ENCODE measurements at regions not wholly inside any gene's neighbourhood (a gene's known extent, or its start where the extent isn't known, plus 50 kb on each side); places are given as distances from the start of the nearest gene placed in this dataset.
A peak's percentile ranks its signal among the peaks of the same experiment; 100 is the strongest.
"Not testable (repeated sequence)": the region's sequence is repeated elsewhere in the genome, so short reads cannot be mapped to it uniquely, and the experiment has no call there.

DNA sequence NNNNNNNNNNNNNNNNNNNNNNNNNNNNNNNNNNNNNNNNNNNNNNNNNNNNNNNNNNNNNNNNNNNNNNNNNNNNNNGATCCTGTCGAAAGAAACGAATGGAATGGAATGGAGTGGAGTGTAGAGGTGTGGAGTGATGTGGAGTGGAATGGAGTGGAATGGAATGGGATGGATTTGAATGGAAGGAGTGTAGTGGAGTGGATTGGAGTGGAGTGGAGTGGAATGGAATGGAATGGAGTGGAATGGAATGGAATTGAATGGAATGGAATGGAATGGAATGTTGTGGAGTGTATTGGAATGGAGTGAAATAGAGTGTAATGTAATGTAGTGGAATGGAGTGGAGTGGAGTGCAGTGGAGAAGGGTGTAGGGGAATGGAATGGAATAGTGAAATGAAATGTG, 1275.4 kb upstream of the TPTE start:
- H3K9me3 ChIP-seq; H3K4me3 ChIP-seq; H3K4me1 ChIP-seq; H3K27me3 ChIP-seq; H3K36me3 ChIP-seq; FAIRE-seq; H3K27ac ChIP-seq; intact Hi-C loops (cut with DNase I): not testable (repeated sequence)
- ATAC-seq (peak in 2 of 4 donors; percentile 19 to 24), DNase-seq (peak in 1 of 6 donors; percentile 1)
- 17 to 39% methylated on average over 2 of the region's 2 CpGs for WGBS, 2 donors

DNA sequence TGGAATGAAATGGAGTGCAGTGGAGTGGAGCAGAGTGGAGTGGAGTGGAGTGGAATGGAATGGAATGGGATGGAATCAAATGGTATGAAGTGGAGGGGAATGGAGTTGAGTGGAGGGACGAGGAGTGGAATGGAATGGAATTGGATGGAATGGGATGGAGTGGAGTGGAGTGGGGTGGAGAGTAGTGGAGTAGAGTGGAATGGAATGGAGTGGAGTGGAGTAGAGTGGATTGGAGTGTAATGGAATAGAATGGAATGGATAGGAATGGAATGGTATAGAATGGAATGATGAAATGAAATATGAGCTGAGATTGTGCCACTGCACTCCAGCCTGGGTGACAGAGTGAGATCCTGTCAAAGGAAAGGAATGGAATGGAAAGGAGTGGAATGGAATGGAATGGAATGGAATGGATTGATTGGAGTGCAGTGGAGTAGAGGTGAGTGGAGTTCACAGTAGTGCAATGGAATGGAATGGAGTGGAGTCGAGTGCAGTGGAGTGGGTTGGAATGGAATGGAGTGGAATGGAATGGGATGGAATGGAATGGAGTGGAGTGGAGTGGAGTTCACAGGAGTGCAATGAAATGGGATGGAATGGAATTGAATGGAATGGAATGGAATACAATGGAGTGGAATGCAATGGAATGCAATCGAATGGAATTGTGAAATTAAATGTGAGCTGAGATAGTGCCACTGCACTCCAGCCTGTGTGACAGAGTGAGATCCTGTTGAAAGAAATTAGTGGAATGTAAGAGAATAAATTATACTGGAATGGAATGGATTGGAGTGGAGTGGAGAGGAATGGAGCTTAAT, 1274.7 kb upstream of the TPTE start:
- ATAC-seq (peak; percentile 28 to 66 (median 49)), DNase-seq (peak in 2 of 6 donors; percentile 7 to 10)
- H3K4me1 ChIP-seq; H3K9me3 ChIP-seq; H3K36me3 ChIP-seq; FAIRE-seq; H3K4me3 ChIP-seq; intact Hi-C loops (cut with DNase I); H3K27ac ChIP-seq; H3K27me3 ChIP-seq: not testable (repeated sequence)
- WGBS, 2 donors, result 22 to 31% methylated on average over 3 of the region's 3 CpGs

DNA sequence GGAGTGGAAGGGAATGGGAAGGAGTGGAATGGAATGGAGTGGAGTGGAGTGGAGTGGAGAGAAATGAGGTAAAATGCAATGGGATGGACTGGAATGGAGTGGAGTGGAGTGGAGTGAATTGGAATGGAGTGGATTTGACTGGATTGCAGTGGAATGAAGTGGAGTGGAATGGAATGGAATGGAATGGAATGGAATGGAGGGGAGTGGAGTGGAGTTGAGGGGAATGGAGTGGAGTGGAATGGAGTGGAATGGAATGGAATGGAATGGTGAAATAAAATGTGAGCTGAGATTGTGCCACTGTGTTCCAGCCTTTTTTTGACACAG, 1274.1 kb upstream of the TPTE start:
- DNase-seq, result peak in 1 of 6 donors; percentile 1
- H3K4me1 ChIP-seq; H3K4me3 ChIP-seq; H3K27me3 ChIP-seq; intact Hi-C loops (cut with DNase I); H3K27ac ChIP-seq; FAIRE-seq; H3K36me3 ChIP-seq; H3K9me3 ChIP-seq: not testable (repeated sequence)
- ATAC-seq, result peak; percentile 17 to 58 (median 39)

DNA sequence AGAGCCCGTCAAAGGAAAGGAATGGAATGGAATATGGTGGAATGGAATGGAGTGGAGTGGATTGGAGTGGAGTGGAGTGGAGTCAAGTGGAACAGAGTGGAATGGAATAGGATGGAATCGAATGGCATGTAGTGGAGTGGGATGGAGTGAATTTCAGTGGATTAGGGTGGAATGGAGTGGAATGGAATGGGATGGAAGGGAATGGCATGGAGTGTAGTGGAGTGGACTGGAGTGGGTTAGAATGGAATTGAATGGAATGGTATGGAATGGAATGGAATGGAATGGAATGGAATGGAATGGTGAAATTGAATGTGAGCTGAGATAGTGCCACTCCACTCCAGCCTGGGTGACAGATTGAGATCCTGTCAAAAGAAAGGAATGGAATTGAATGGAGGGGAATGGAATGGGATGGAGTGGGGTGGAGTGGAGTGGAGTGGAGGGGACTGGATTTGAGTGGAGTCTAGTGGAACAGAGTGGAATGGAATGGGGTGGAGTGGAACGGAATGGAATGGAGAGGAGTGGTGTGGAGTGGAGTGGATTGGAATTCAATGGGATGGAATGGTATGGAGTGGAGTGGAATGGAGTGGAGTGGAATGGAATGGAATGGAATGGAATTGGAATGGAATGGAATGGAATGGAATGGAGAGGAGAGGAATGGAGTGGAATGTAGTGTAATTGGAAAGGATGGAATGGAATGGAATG, 1273.6 kb upstream of the TPTE start:
- H3K9me3 ChIP-seq; H3K4me3 ChIP-seq; H3K4me1 ChIP-seq; H3K27me3 ChIP-seq; H3K27ac ChIP-seq; FAIRE-seq; intact Hi-C loops (cut with DNase I); H3K36me3 ChIP-seq: not testable (repeated sequence)
- DNase-seq, result peak in 1 of 6 donors; percentile 5
- 35 to 47% methylated on average over 3 of the region's 3 CpGs for WGBS, 2 donors
- peak in 3 of 4 donors; percentile 23 to 66 (median 54) for ATAC-seq
